OCI-LY3 (cell line): ENCODE measurements at regions not wholly inside any gene's neighbourhood (a gene's known extent, or its start where the extent isn't known, plus 50 kb on each side); places are given as distances from the start of the nearest gene placed in this dataset.

Source experiments
- CTCF ChIP-seq: fragments of 200-600, 300-600 bp; sonication (generic); IDR thresholded peaks from 2 replicates; pipeline ENCODE4 v1.5.1; 2014; ENCODE audit warnings: antibody characterized with exemption, low read length, low read depth
- EZH2phosphoT487 ChIP-seq: fragments of 200-600 bp; shearing (Covaris generic); IDR thresholded peaks from 2 replicates; pipeline ENCODE4 v1.6.1; 2018; ENCODE audit warnings: antibody characterized with exemption, mixed run types, low read depth

DNA sequence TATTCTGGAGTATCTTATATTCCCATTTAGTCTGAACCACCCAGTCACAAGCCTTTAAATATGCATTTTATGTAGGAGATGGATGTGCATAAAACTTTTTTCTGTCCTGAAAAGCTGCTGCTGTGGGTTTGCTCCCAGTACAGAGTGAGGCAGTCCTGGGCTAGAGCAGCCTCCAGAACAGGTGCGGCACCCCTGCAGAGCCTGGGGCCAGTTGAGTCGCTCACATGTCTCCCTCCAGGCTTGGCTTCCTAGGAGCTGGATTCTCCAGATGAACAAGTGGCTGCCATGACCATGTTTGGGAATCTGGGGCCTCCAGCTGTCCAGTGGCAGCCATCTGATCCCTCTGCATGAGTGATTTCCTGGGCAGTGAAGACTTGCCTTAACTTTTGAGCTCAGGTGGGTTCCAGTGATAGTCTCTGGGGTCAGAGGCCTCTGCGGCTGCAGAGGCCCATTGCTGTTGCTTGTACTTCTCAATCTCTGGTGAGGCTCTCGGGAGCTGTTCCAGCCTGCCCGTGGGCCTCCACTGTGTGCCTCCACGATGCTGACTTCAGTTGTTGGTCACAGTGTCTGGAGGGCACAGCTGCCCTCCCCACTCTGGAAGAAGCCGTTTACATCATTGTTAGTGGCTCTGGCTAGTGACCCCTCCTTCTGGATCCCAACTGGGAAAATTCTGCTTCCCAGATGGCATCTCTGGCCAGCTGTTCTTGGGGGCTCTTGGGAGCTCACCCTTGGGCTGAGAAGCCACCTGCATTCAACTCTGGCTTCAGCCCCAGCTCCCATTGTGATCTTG, 120.4 kb downstream of the EMX2 start:
- TF ChIP-seq CTCF (no peak), EZH2phosphoT487 (no peak)
